Progenitor cell of endocrine pancreas (in vitro differentiated cells): ENCODE measurements at regions not wholly inside any gene's neighbourhood (a gene's known extent, or its start where the extent isn't known, plus 50 kb on each side); places are given as distances from the start of the nearest gene placed in this dataset.

Experiments used
- DNase-seq: peaks from one replicate; pipeline ENCODE4 v3.0.0; 2021; ENCODE audit warnings: low spot score; ENCODE audit not compliant: unreplicated experiment
- H3K27ac Mint-ChIP-seq: 2 replicates; pipeline ENCODE4 v1.8.0; 2021; ENCODE audit warnings: mild to moderate bottlenecking, moderate library complexity, mixed read lengths
- H3K27me3 Mint-ChIP-seq: 2 replicates; pipeline ENCODE4 v1.8.0; 2021; ENCODE audit warnings: mixed read lengths
- H3K36me3 Mint-ChIP-seq: 2 replicates; pipeline ENCODE4 v1.8.0; 2022; ENCODE audit warnings: mixed read lengths; ENCODE audit not compliant: insufficient read depth
- H3K4me1 Mint-ChIP-seq: 2 replicates; pipeline ENCODE4 v1.8.0; 2021; ENCODE audit warnings: low read depth, mixed read lengths
- H3K4me3 Mint-ChIP-seq: 2 replicates; pipeline ENCODE4 v1.8.0; 2021; ENCODE audit warnings: low read depth, mild to moderate bottlenecking, moderate library complexity, mixed read lengths
- H3K9me3 Mint-ChIP-seq: 2 replicates; pipeline ENCODE4 v1.8.0; 2021; ENCODE audit warnings: low read depth, mixed read lengths
- CTCF ChIP-seq: fragments of 200-600 bp; sonication (generic); IDR thresholded peaks from one replicate; pipeline ENCODE4 v1.5.0; 2021; ENCODE audit warnings: antibody characterized with exemption, mild to moderate bottlenecking; ENCODE audit not compliant: unreplicated experiment

GRCh38 chrX:5113128-5113527 lies 1115.5 kb downstream of the NLGN4X start:
- Mint-ChIP-seq H3K4me1 (no peaks in the 10 kb centered on the region), H3K36me3 (no peaks in the 10 kb centered on the region), H3K27me3 (no peaks in the 10 kb centered on the region), H3K27ac (no peak overlapping the region), H3K4me3 (no peak overlapping the region), H3K9me3 (no peaks in the 10 kb centered on the region)
- peak; percentile 69 for TF ChIP-seq CTCF
- DNase-seq, result no peak

DNA sequence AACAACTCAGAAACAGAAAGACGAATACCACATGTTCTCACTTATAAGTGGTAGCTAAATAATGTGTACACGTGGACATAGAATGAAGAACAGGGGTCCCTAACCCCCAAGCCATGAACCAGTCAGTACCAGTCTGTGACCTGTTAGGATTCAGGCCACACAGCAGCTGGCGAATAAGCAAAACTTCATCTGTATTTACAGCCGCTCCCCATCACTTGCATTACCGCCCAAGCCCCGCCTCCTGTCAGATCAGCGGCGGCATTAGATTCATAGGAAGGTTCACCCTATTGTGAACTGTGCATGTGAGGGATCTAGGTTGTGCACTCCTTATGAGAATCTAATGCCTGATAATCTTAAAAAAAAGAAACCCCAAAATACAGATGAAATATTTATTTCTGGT lies 1128.7 kb downstream of the NLGN4X start:
- no peak for DNase-seq
- Mint-ChIP-seq H3K27me3 (no peaks in the 10 kb centered on the region), H3K27ac (no peak overlapping the region), H3K4me1 (peaks cover 5% of the 10 kb centered on the region), H3K4me3 (no peak overlapping the region), H3K36me3 (no peaks in the 10 kb centered on the region), H3K9me3 (peaks cover 6% of the 10 kb centered on the region)
- no peak for TF ChIP-seq CTCF

DNA sequence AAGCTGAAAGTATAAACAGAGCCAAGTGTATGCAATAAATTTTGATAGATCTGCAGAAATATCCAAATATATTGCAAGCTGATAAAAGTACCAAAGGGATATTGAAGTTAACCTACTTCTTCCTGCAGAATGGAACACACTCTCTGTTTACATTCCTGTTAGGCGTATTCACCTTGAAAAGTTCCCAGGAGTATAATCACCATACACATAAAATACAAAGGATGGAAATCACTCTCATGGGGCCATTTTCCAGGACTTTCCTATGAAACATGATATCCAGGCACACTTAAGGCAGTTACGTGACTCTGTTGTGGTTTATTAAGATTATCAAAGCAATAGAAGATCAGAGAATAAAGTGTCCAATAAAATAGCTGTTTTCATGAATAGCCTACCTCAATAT lies 1142.3 kb downstream of the NLGN4X start:
- Mint-ChIP-seq H3K9me3 (no peaks in the 10 kb centered on the region), H3K27ac (no peak overlapping the region), H3K4me3 (no peak overlapping the region), H3K4me1 (peaks cover 3% of the 10 kb centered on the region), H3K36me3 (no peaks in the 10 kb centered on the region), H3K27me3 (no peaks in the 10 kb centered on the region)
- no peak for TF ChIP-seq CTCF
- no peak for DNase-seq

- no peak overlapping the region for H3K4me3 Mint-ChIP-seq
- peaks cover 4% of the 10 kb centered on the region for H3K9me3 Mint-ChIP-seq
- no peaks in the 10 kb centered on the region for H3K4me1 Mint-ChIP-seq
- no peak for DNase-seq
- TF ChIP-seq CTCF, result no peak
- no peaks in the 10 kb centered on the region for H3K36me3 Mint-ChIP-seq
- no peak overlapping the region for H3K27ac Mint-ChIP-seq
- no peaks in the 10 kb centered on the region for H3K27me3 Mint-ChIP-seq
Measured at GRCh38 chrX:5084279-5084678, 1144.4 kb downstream of the NLGN4X start.

- no peak overlapping the region for H3K4me3 Mint-ChIP-seq
Measured at GRCh38 chrX:5082705-5083104, 1146.0 kb downstream of the NLGN4X start.

More at GRCh38 chrX:5082705-5083104, 1146.0 kb downstream of the NLGN4X start:
- no peak for DNase-seq
- Mint-ChIP-seq H3K9me3 (peaks cover 11% of the 10 kb centered on the region), H3K36me3 (no peaks in the 10 kb centered on the region), H3K27ac (no peak overlapping the region), H3K4me1 (no peaks in the 10 kb centered on the region), H3K27me3 (no peaks in the 10 kb centered on the region)
- no peak for TF ChIP-seq CTCF
